ENCODE measurements at regions not wholly inside any gene's neighbourhood (a gene's known extent, or its start where the extent isn't known, plus 50 kb on each side); places are given as distances from the start of the nearest gene placed in this dataset.

DNA sequence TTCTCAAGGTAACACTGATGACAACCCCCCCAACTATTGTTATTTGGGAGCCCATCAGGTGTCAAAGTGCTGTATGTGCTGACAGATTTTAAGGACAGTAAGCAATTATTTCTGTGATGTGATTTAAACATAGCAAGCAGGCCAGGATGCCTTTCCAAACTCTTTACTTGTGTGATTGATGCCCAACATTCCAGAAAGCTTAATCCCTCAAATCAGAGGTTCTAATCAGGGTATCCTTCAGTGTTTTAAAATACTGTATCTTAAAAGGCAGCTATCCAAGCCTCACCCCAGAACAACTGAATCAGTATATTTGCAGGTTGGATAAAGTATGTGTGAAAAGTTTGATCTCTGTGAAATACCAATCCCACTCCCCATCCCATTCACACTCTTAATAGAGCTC lies 119.7 kb downstream of the GASK1B start:
- Histone ChIP-seq H3K4me1 (ENCODE audit: insufficient read depth, low read length) (no peaks in the 10 kb centered on the region), H3K27me3 (ENCODE audit: control insufficient read depth in 1 of 2, insufficient read depth in 2 of 2, low read length in 2 of 2) (no peaks in the 10 kb centered on the region), H3K9me3 (ENCODE audit: control insufficient read depth in 1 of 2, insufficient read depth in 1 of 2, low read length in 2 of 2) (no peaks in the 10 kb centered on the region), H3K4me3 (ENCODE audit: low read length) (no peak overlapping the region), H3K27ac (ENCODE audit: low read depth in 1 of 2, low read length in 2 of 2) (no peak overlapping the region), H3K36me3 (ENCODE audit: insufficient read depth, low read length) (no peaks in the 10 kb centered on the region)
- ATAC-seq (ENCODE audit: poor library complexity) (no peak), DNase-seq (no peak)
- Mint-ChIP-seq H3K4me1 (ENCODE audit: low read depth) (no peaks in the 10 kb centered on the region), H3K9me3 (peaks cover 3% of the 10 kb centered on the region), H3K4me3 (no peak overlapping the region), H3K27ac (no peak overlapping the region), H3K27me3 (no peaks in the 10 kb centered on the region), H3K36me3 (ENCODE audit: low read depth) (no peaks in the 10 kb centered on the region)
- ChIA-PET CTCF (no interaction called here), POLR2A (no interaction called here)
- TF ChIP-seq, protein P1, sequence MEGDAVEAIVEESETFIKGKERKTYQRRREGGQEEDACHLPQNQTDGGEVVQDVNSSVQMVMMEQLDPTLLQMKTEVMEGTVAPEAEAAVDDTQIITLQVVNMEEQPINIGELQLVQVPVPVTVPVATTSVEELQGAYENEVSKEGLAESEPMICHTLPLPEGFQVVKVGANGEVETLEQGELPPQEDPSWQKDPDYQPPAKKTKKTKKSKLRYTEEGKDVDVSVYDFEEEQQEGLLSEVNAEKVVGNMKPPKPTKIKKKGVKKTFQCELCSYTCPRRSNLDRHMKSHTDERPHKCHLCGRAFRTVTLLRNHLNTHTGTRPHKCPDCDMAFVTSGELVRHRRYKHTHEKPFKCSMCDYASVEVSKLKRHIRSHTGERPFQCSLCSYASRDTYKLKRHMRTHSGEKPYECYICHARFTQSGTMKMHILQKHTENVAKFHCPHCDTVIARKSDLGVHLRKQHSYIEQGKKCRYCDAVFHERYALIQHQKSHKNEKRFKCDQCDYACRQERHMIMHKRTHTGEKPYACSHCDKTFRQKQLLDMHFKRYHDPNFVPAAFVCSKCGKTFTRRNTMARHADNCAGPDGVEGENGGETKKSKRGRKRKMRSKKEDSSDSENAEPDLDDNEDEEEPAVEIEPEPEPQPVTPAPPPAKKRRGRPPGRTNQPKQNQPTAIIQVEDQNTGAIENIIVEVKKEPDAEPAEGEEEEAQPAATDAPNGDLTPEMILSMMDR (IDR thresholded peaks at IDR 0.05), result no peak
- intact Hi-C loops (cut with DNase I, micrococcal nuclease), result no loop called here

DNA sequence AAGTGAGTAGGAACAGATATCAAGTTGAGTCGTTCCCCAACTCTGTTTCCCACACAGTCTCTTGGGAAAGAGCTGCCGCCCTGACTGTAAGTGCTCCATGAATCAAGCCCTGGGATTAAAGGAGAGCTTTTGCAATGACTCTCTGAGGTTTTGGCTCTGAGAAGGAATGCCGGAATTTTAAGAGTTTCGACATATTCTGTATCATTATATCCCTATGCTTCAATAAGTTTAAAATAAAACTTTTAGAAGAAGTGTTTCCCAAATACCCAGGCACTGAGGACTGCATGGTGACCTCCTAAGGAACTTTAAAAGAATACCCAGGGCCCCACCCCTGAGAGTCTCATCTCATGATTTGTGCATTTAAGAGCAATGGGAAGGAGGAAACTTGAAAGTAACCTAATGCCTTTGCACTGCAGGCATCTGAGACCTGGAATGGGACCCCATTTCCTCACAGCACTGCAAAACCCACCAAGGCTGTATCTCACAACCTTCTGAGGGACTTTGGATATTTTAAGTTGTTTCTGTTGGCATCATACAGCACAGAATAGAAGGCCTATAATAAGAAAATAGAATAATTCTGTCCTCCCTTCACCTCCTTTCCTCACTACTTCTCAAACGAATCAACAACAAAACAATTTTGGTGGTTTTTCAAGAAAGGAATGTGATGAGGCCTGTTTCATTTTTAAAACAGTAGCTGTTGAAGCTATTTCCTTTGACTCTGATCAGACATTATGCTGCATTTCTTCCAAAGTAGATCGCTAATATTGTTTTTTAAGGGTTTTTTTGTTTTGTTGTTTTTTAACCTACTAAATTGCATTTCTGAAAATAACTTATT lies 121.2 kb downstream of the GASK1B start:
- Histone ChIP-seq H3K27me3 (ENCODE audit: control insufficient read depth in 1 of 2, insufficient read depth in 2 of 2, low read length in 2 of 2) (no peaks in the 10 kb centered on the region), H3K9me3 (ENCODE audit: control insufficient read depth in 1 of 2, insufficient read depth in 1 of 2, low read length in 2 of 2) (no peaks in the 10 kb centered on the region), H3K4me3 (ENCODE audit: low read length) (no peak overlapping the region), H3K36me3 (ENCODE audit: insufficient read depth, low read length) (no peaks in the 10 kb centered on the region), H3K27ac (ENCODE audit: low read depth in 1 of 2, low read length in 2 of 2) (no peak overlapping the region), H3K4me1 (ENCODE audit: insufficient read depth, low read length) (no peaks in the 10 kb centered on the region)
- Mint-ChIP-seq H3K36me3 (ENCODE audit: low read depth) (no peaks in the 10 kb centered on the region), H3K27me3 (no peaks in the 10 kb centered on the region), H3K4me1 (ENCODE audit: low read depth) (no peaks in the 10 kb centered on the region), H3K4me3 (no peak overlapping the region), H3K27ac (no peak overlapping the region), H3K9me3 (peaks cover 3% of the 10 kb centered on the region)
- ChIA-PET CTCF (no interaction called here), POLR2A (no interaction called here)
- intact Hi-C loops (cut with DNase I, micrococcal nuclease), result no loop called here
- TF ChIP-seq, protein P1 (IDR thresholded peaks at IDR 0.05), result no peak
- no peak for ATAC-seq (ENCODE audit: poor library complexity)
- DNase-seq, result no peak

DNA sequence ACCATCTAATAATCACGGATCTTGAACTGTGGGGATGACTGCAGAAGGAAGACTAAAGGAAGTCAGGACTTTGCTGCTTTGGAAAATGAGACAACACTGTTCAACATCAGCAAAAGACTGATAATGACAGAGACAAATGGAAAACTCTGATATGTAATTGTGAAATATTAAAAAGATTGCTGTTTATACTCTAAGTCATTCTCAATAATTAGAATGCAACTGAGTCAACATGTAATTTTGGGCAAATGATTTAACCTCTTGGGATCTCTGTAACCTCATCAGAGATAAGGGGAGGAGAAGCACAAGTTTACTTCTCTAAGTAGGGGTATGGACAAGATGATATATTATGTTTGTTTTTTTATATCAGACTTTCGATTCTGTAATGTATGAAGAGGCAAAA lies 121.9 kb downstream of the GASK1B start:
- no peak overlapping the region for H3K4me3 Mint-ChIP-seq
- no peaks in the 10 kb centered on the region for H3K4me1 Mint-ChIP-seq (ENCODE audit: low read depth)
- H3K27ac Mint-ChIP-seq, result no peak overlapping the region
- ATAC-seq (ENCODE audit: poor library complexity) (no peak), DNase-seq (no peak)
- H3K9me3 ChIP-seq (ENCODE audit: control insufficient read depth in 1 of 2, insufficient read depth in 1 of 2, low read length in 2 of 2), result no peaks in the 10 kb centered on the region
- intact Hi-C loops (cut with DNase I, micrococcal nuclease), result no loop called here
- no peaks in the 10 kb centered on the region for H3K4me1 ChIP-seq (ENCODE audit: insufficient read depth, low read length)
- no peak overlapping the region for H3K4me3 ChIP-seq (ENCODE audit: low read length)
- TF ChIP-seq, protein P1 (IDR thresholded peaks at IDR 0.05), result no peak
- no peaks in the 10 kb centered on the region for H3K36me3 ChIP-seq (ENCODE audit: insufficient read depth, low read length)
- no peak overlapping the region for H3K27ac ChIP-seq (ENCODE audit: low read depth in 1 of 2, low read length in 2 of 2)
- H3K36me3 Mint-ChIP-seq (ENCODE audit: low read depth), result no peaks in the 10 kb centered on the region
- CTCF ChIA-PET, result no interaction called here
- H3K27me3 ChIP-seq (ENCODE audit: control insufficient read depth in 1 of 2, insufficient read depth in 2 of 2, low read length in 2 of 2), result no peaks in the 10 kb centered on the region
- no peaks in the 10 kb centered on the region for H3K27me3 Mint-ChIP-seq
- peaks cover 5% of the 10 kb centered on the region for H3K9me3 Mint-ChIP-seq
- POLR2A ChIA-PET, result no interaction called here
